Loucy (cell line): ENCODE measurements at regions not wholly inside any gene's neighbourhood (a gene's known extent, or its start where the extent isn't known, plus 50 kb on each side); places are given as distances from the start of the nearest gene placed in this dataset.

Experiments used
- CTCF ChIP-seq: fragments of 200-600 bp; sonication (generic); conservative IDR thresholded peaks from 2 replicates; pipeline ENCODE4 v1.5.1; 2014; ENCODE audit warnings: mild to moderate bottlenecking, antibody characterized with exemption, low read length
- EZH2phosphoT487 ChIP-seq: fragments of 200-600 bp; IDR thresholded peaks from 2 replicates; pipeline ENCODE4 v1.6.1; 2018; ENCODE audit warnings: antibody characterized with exemption, mild to moderate bottlenecking, moderate library complexity, borderline replicate concordance

- TF ChIP-seq CTCF (no peak), EZH2phosphoT487 (no peak)
These were observed 305.8 kb upstream of the SYNCRIP start for GRCh38 chr6:85948481-85948880.
